Fibroblast of lung (primary cell): ENCODE measurements at regions not wholly inside any gene's neighbourhood (a gene's known extent, or its start where the extent isn't known, plus 50 kb on each side); places are given as distances from the start of the nearest gene placed in this dataset.

Source experiments
- EZH2 ChIP-seq: IDR thresholded peaks from 2 replicates; pipeline ENCODE4 v1.5.1; 2012; ENCODE audit warnings: low read length, control low read depth, mild to moderate bottlenecking; ENCODE audit errors: missing control alignments
- TF ChIP-seq, protein P1 (sequence below), 2 donors: IDR thresholded peaks in 1 of 2; conservative IDR thresholded peaks in 1 of 2; 1 replicate in 1 of 2; 2 replicates in 1 of 2; pipeline ENCODE4 v1.5.1; 2011 to 2012; ENCODE audit warnings: low read length in 2 of 2, control low read depth in 1 of 2, inconsistent platforms in 1 of 2, low read depth in 1 of 2, mild to moderate bottlenecking in 1 of 2

DNA sequence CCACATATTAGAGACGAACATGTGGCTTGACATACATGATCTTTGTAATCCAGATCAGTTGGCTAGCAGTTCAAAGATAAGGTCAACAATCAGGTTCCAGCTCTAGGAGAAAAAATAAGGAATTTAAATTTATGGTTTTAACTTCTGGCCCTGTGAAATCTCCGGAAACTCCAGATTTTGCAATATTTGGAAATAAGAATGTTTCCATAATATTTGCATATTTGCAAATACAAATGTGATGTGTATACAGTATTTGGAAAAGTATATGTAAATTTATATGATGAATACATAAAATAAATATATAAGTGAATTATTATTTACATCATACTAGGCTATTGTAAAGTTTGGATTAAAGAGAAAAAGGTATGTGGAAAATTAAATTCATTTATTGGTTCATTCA, 97.1 kb downstream of the KCNJ2 start:
- no peak for TF ChIP-seq EZH2
- TF ChIP-seq, protein P1, sequence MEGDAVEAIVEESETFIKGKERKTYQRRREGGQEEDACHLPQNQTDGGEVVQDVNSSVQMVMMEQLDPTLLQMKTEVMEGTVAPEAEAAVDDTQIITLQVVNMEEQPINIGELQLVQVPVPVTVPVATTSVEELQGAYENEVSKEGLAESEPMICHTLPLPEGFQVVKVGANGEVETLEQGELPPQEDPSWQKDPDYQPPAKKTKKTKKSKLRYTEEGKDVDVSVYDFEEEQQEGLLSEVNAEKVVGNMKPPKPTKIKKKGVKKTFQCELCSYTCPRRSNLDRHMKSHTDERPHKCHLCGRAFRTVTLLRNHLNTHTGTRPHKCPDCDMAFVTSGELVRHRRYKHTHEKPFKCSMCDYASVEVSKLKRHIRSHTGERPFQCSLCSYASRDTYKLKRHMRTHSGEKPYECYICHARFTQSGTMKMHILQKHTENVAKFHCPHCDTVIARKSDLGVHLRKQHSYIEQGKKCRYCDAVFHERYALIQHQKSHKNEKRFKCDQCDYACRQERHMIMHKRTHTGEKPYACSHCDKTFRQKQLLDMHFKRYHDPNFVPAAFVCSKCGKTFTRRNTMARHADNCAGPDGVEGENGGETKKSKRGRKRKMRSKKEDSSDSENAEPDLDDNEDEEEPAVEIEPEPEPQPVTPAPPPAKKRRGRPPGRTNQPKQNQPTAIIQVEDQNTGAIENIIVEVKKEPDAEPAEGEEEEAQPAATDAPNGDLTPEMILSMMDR (conservative IDR thresholded peaks at IDR 0.05 in 1 of 2, IDR thresholded peaks at IDR 0.05 in 1 of 2; ENCODE audit: low read depth in 1 of 2, low read length in 2 of 2) = no peak
